KMS-11 (cell line): ENCODE measurements at regions not wholly inside any gene's neighbourhood (a gene's known extent, or its start where the extent isn't known, plus 50 kb on each side); places are given as distances from the start of the nearest gene placed in this dataset.

ENCODE experiments used
- H2AFZ ChIP-seq: fragments of 200-600 bp; sonication (generic); 2 replicates; pipeline ENCODE4 v1.6.1; 2016; ENCODE audit warnings: antibody characterized with exemption, mixed run types, low read depth
- H3K27ac ChIP-seq: fragments of 200-600 bp; sonication (generic); 2 replicates; pipeline ENCODE4 v1.6.1; 2016; ENCODE audit warnings: mild to moderate bottlenecking, mixed run types
- H3K27me3 ChIP-seq: fragments of 200-600 bp; sonication (generic); 2 replicates; pipeline ENCODE4 v1.6.1; 2017; ENCODE audit warnings: mild to moderate bottlenecking, low read depth, mixed run types, moderate library complexity; ENCODE audit not compliant: insufficient read depth
- H3K36me3 ChIP-seq: fragments of 200-600 bp; sonication (generic); 2 replicates; pipeline ENCODE4 v1.6.1; 2017; ENCODE audit warnings: mild to moderate bottlenecking, mixed run types; ENCODE audit not compliant: insufficient read depth
- H3K4me1 ChIP-seq: fragments of 200-600 bp; sonication (generic); 2 replicates; pipeline ENCODE4 v1.6.1; 2016; ENCODE audit warnings: mild to moderate bottlenecking, low read depth, mixed run types; ENCODE audit not compliant: poor library complexity, severe bottlenecking
- H3K4me2 ChIP-seq: fragments of 200-600 bp; sonication (generic); 2 replicates; pipeline ENCODE4 v1.7.0; 2016; ENCODE audit warnings: mild to moderate bottlenecking, mixed run types
- H3K4me3 ChIP-seq: fragments of 200-600 bp; sonication (generic); IDR thresholded peaks from 2 replicates; pipeline ENCODE4 v1.6.1; 2017; ENCODE audit warnings: low read depth, low read length, mixed read lengths; ENCODE audit not compliant: insufficient read depth
- H3K79me2 ChIP-seq: fragments of 200-600 bp; sonication (generic); 2 replicates; pipeline ENCODE4 v1.6.1; 2016; ENCODE audit warnings: low read depth, mixed run types; ENCODE audit not compliant: insufficient read depth
- H3K9ac ChIP-seq: fragments of 200-600 bp; sonication (generic); 2 replicates; pipeline ENCODE4 v1.6.1; 2016; ENCODE audit warnings: mild to moderate bottlenecking, mixed run types
- H4K20me1 ChIP-seq: fragments of 200-600 bp; sonication (generic); 2 replicates; pipeline ENCODE4 v1.6.1; 2016; ENCODE audit warnings: mild to moderate bottlenecking, mixed run types; ENCODE audit not compliant: insufficient read depth
- CTCF ChIP-seq: fragments of 200-600 bp; sonication (generic); conservative IDR thresholded peaks from 2 replicates; pipeline ENCODE4 v1.6.1; 2017; ENCODE audit warnings: low read depth, mild to moderate bottlenecking, antibody characterized with exemption, low read length, moderate library complexity, mixed read lengths

GRCh38 chr5:148932355-148932935 lies 106.0 kb downstream of the ADRB2 start:
- Histone ChIP-seq H2AFZ (no peak overlapping the region), H4K20me1 (no peaks in the 10 kb centered on the region), H3K27ac (no peak overlapping the region), H3K79me2 (no peaks in the 10 kb centered on the region), H3K4me1 (peaks cover 12% of the 10 kb centered on the region), H3K4me2 (no peak overlapping the region), H3K27me3 (no peaks in the 10 kb centered on the region), H3K9ac (no peak overlapping the region), H3K4me3 (no peak overlapping the region), H3K36me3 (no peaks in the 10 kb centered on the region)
- TF ChIP-seq CTCF, result no peak

- Histone ChIP-seq H4K20me1 (no peaks in the 10 kb centered on the region), H3K4me3 (no peak overlapping the region), H3K36me3 (no peaks in the 10 kb centered on the region), H3K4me2 (no peak overlapping the region), H3K27me3 (no peaks in the 10 kb centered on the region), H2AFZ (no peak overlapping the region), H3K79me2 (no peaks in the 10 kb centered on the region), H3K9ac (no peak overlapping the region), H3K27ac (no peak overlapping the region), H3K4me1 (no peaks in the 10 kb centered on the region)
- no peak for TF ChIP-seq CTCF
Measured at GRCh38 chr5:148933903-148934432, 107.6 kb downstream of the ADRB2 start.

- Histone ChIP-seq H2AFZ (no peak overlapping the region), H4K20me1 (no peaks in the 10 kb centered on the region), H3K79me2 (no peaks in the 10 kb centered on the region), H3K27ac (no peak overlapping the region), H3K4me2 (no peak overlapping the region), H3K9ac (no peak overlapping the region), H3K4me1 (no peaks in the 10 kb centered on the region), H3K36me3 (no peaks in the 10 kb centered on the region), H3K27me3 (no peaks in the 10 kb centered on the region), H3K4me3 (no peak overlapping the region)
- TF ChIP-seq CTCF, result no peak
Measured at GRCh38 chr5:148934895-148935400, 108.5 kb downstream of the ADRB2 start.

DNA sequence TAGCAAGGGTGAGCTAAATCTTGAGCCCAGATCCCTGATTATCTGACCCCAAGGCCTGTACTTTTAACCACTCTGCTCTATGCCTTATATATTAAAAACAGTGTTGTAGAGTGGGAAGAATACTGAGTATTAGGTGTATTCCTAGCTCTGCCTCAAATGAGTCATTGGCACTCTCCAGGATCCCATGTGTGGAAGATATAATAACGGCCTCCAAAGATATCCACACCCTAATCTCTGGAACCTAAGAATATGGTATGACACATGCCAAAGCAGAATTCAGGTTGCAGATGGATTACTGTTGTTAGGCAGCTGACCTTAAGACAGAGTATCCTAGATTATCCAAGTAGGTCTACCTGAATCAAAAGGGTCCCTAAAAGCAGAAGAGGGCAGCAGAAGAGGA lies 110.8 kb downstream of the ADRB2 start:
- Histone ChIP-seq H3K27ac (no peak overlapping the region), H4K20me1 (no peaks in the 10 kb centered on the region), H3K4me3 (no peak overlapping the region), H2AFZ (no peak overlapping the region), H3K9ac (no peak overlapping the region), H3K27me3 (no peaks in the 10 kb centered on the region), H3K36me3 (no peaks in the 10 kb centered on the region), H3K79me2 (no peaks in the 10 kb centered on the region), H3K4me1 (no peaks in the 10 kb centered on the region), H3K4me2 (no peak overlapping the region)
- no peak for TF ChIP-seq CTCF
